ENCODE measurements at regions not wholly inside any gene's neighbourhood (a gene's known extent, or its start where the extent isn't known, plus 50 kb on each side); places are given as distances from the start of the nearest gene placed in this dataset.

DNA sequence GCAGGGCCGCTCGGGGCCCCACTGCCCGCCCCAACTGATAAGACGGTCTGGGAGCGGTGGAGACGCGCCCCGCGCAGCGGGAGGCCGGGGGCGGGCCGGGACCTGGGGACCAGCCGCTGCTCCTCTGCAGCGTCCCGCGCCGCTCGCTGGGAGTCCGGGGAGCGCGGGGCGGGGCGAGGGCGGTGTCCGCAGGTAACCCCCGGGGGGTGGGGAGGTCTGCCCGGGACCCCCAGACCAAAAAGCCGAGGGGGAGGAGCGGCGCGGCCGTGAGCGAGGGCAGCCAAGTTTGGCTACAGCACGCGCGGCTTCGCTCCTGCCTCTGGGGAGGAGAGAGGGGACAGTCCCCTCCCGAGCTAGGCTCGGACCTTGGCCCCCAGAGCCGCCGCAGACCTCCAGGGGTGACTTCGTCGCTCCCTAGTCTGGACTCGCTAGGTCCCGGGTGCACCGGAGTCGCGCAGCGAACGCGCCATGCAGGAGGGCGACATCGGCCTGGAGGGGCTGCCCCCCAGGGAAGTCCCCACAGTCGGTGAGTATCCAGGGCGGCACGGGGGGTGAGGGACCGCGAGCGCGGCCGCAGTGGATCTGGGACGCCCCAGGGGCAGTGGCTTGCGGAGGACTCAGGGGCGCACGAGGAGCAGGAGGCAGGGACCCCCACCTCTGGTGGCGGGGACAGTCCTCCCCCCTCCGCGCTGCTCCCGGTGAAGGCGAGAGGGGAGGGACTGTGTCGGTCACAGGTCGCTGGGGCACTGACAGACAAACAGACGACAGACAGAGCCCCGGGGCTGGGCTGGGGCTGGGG lies 92.3 kb upstream of the ANO1 start:
- TF ChIP-seq, protein P1, sequence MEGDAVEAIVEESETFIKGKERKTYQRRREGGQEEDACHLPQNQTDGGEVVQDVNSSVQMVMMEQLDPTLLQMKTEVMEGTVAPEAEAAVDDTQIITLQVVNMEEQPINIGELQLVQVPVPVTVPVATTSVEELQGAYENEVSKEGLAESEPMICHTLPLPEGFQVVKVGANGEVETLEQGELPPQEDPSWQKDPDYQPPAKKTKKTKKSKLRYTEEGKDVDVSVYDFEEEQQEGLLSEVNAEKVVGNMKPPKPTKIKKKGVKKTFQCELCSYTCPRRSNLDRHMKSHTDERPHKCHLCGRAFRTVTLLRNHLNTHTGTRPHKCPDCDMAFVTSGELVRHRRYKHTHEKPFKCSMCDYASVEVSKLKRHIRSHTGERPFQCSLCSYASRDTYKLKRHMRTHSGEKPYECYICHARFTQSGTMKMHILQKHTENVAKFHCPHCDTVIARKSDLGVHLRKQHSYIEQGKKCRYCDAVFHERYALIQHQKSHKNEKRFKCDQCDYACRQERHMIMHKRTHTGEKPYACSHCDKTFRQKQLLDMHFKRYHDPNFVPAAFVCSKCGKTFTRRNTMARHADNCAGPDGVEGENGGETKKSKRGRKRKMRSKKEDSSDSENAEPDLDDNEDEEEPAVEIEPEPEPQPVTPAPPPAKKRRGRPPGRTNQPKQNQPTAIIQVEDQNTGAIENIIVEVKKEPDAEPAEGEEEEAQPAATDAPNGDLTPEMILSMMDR (IDR thresholded peaks at IDR 0.05; ENCODE audit: low read depth, low read length) = no peak
- no peak for TF ChIP-seq EZH2phosphoT487 (IDR thresholded peaks at IDR 0.05; ENCODE audit: low read depth)
